Endothelial cell of umbilical vein (primary cell): ENCODE measurements at regions not wholly inside any gene's neighbourhood (a gene's known extent, or its start where the extent isn't known, plus 50 kb on each side); places are given as distances from the start of the nearest gene placed in this dataset.

ENCODE experiments used
- BruUV-seq: library from RNA; stranded (reverse); fragments of 400-500 nt; replicated peaks from 2 replicates; lab custom pipeline; 2021; lab: Mats Ljungman, UMichigan
- CTCF ChIA-PET: fragments of 300-600, 350-600 bp; sonication (Branson Sonifier 250); formaldehyde crosslinking; loops from one replicate; lab custom pipeline; 2021; ENCODE audit warnings: antibody characterized with exemption, inconsistent platforms; lab: Charles Lee
- POLR2A ChIA-PET: fragments of 300-600, 350-600 bp; sonication (Branson Sonifier 250); formaldehyde crosslinking; loops from one replicate; lab custom pipeline; 2021; ENCODE audit warnings: antibody characterized with exemption, inconsistent platforms; lab: Charles Lee
- DNase-seq: peaks from one replicate; pipeline ENCODE4 v3.0.0-alpha.2; 2011; ENCODE audit warnings: low read depth, low spot score
- FAIRE-seq: peaks from 2 replicates; lab custom pipeline; 2011; peaks lifted over from hg19 to GRCh38; lab: Jason Lieb, UNC
- H2AFZ ChIP-seq: 2 replicates; pipeline ENCODE4 v1.6.0; 2012; ENCODE audit warnings: low read depth, low read length, control low read depth, inconsistent platforms
- H3K27ac ChIP-seq: 2 replicates; pipeline ENCODE4 v1.5.1; 2011; ENCODE audit warnings: low read depth, mild to moderate bottlenecking, control low read depth, low read length, moderate library complexity; ENCODE audit not compliant: insufficient read depth
- H3K27me3 ChIP-seq, 2 experiments: 2 replicates each; pipeline versions ENCODE4 v1.6.0 to v1.6.1; 2011; ENCODE audit warnings: low read length in 2 of 2, mixed read lengths in 1 of 2; ENCODE audit not compliant: control insufficient read depth in 2 of 2, insufficient read depth in 2 of 2
- H3K36me3 ChIP-seq, 2 experiments: 2 replicates in 1 of 2; 3 replicates in 1 of 2; pipeline ENCODE4 v1.5.1; 2011; ENCODE audit warnings: low read length in 2 of 2, mild to moderate bottlenecking in 1 of 2, moderate library complexity in 1 of 2; ENCODE audit not compliant: control insufficient read depth in 2 of 2, insufficient read depth in 2 of 2; ENCODE audit errors: extremely low read depth in 1 of 2
- H3K4me1 ChIP-seq: 3 replicates; pipeline ENCODE4 v1.5.1; 2011; ENCODE audit warnings: mild to moderate bottlenecking, low read length; ENCODE audit not compliant: control insufficient read depth, insufficient read depth; ENCODE audit errors: extremely low read depth
- H3K4me2 ChIP-seq: 2 replicates; pipeline ENCODE4 v1.6.1; 2011; ENCODE audit warnings: low read length, control low read depth, mixed read lengths; ENCODE audit not compliant: insufficient read depth
- H3K4me3 ChIP-seq, 3 experiments: fragments of 200-600 bp in 1 of 3; sonication (generic), shearing (Covaris generic) in 1 of 3; replicated peaks in 1 of 3; 2 replicates each; pipeline ENCODE4 v1.5.1; 2011 to 2016; ENCODE audit warnings: control low read depth in 3 of 3, low read length in 3 of 3, mild to moderate bottlenecking in 2 of 3, inconsistent platforms in 1 of 3, low read depth in 1 of 3, moderate library complexity in 1 of 3; ENCODE audit not compliant: insufficient read depth in 1 of 3
- H3K79me2 ChIP-seq: 2 replicates; pipeline ENCODE4 v1.6.0; 2012; ENCODE audit warnings: low read length, inconsistent platforms; ENCODE audit not compliant: control insufficient read depth, insufficient read depth
- H3K9ac ChIP-seq: replicated peaks from 2 replicates; pipeline ENCODE3; 2011; ENCODE audit warnings: low read length, control low read depth; ENCODE audit not compliant: insufficient read depth; ENCODE audit errors: extremely low read depth
- H3K9me1 ChIP-seq: replicated peaks from 3 replicates; pipeline ENCODE4 v1.6.0; 2011; ENCODE audit warnings: mild to moderate bottlenecking, low read length; ENCODE audit not compliant: control insufficient read depth, insufficient read depth; ENCODE audit errors: extremely low read depth
- H3K9me3 ChIP-seq: replicated peaks from 2 replicates; pipeline ENCODE4 v1.5.1; 2012; ENCODE audit warnings: low read length, inconsistent platforms; ENCODE audit not compliant: control insufficient read depth, insufficient read depth
- H4K20me1 ChIP-seq: replicated peaks from 2 replicates; pipeline ENCODE3; 2011; ENCODE audit warnings: mild to moderate bottlenecking, low read length; ENCODE audit not compliant: control insufficient read depth, insufficient read depth; ENCODE audit errors: extremely low read depth
- CTCF ChIP-seq, 2 donors: IDR thresholded peaks; 1 replicate in 1 of 2; 2 replicates in 1 of 2; pipeline ENCODE4 v1.5.1; 2011; ENCODE audit warnings: low read length in 2 of 2, mild to moderate bottlenecking in 2 of 2, moderate library complexity in 2 of 2, control low read depth in 1 of 2, inconsistent platforms in 1 of 2, low read depth in 1 of 2; ENCODE audit not compliant: insufficient read depth in 1 of 2; ENCODE audit errors: extremely low read depth in 1 of 2
- EZH2 ChIP-seq: IDR thresholded peaks from 2 replicates; pipeline ENCODE4 v1.6.1; 2012; ENCODE audit warnings: borderline replicate concordance, low read depth, mild to moderate bottlenecking, moderate library complexity, low read length, inconsistent platforms; ENCODE audit not compliant: severe bottlenecking
- FOS ChIP-seq: IDR thresholded peaks from 2 replicates; pipeline ENCODE4 v1.6.1; 2011; ENCODE audit warnings: mild to moderate bottlenecking, low read length, moderate library complexity, borderline replicate concordance; ENCODE audit not compliant: insufficient read depth
- GATA2 ChIP-seq: IDR thresholded peaks from 2 replicates; pipeline ENCODE4 v1.7.0; 2011; ENCODE audit warnings: low read depth, mild to moderate bottlenecking, moderate library complexity, mixed read lengths, low read length; ENCODE audit not compliant: insufficient read length, insufficient read depth
- JUN ChIP-seq: IDR thresholded peaks from 2 replicates; pipeline ENCODE4 v1.6.1; 2011; ENCODE audit warnings: borderline replicate concordance, low read depth; ENCODE audit not compliant: insufficient read length, insufficient read depth
- MAX ChIP-seq: IDR thresholded peaks from 2 replicates; pipeline ENCODE4 v1.6.1; 2011; ENCODE audit not compliant: insufficient read depth, insufficient read length
- MYC ChIP-seq: IDR thresholded peaks from one replicate; pipeline ENCODE4 v1.6.1; 2011; ENCODE audit warnings: mild to moderate bottlenecking, low read depth, low read length
- POLR2A ChIP-seq: IDR thresholded peaks from 2 replicates; pipeline ENCODE4 v1.6.1; 2012; ENCODE audit warnings: low read depth, mild to moderate bottlenecking, control low read depth, low read length
- POLR2AphosphoS5 ChIP-seq: IDR thresholded peaks from 2 replicates; pipeline ENCODE4 v1.6.1; 2012; ENCODE audit warnings: low read depth, mild to moderate bottlenecking, control low read depth, low read length, moderate library complexity; ENCODE audit not compliant: insufficient read depth
- dilution Hi-C: fragments of 300-500 bp; cut with MboI; formaldehyde crosslinking; loops from one replicate; pipeline ENCODE4 v1.15.0; 2019; ENCODE audit warnings: low sequenced_read_pairs; ENCODE audit not compliant: extremely low pct_ligation_motif_present
- intact Hi-C: fragments of 100-400 bp; cut with micrococcal nuclease; formaldehyde crosslinking; loops from one replicate; pipeline ENCODE4 v1.10.0; 2022

GRCh38 chr1:60274422-60275290 is 201.1 kb upstream of the C1orf87 start:
- no peaks in the 10 kb centered on the region for H3K27me3 ChIP-seq
- H3K4me1 ChIP-seq, result peaks cover 3% of the 10 kb centered on the region
- dilution Hi-C loops, result no loop called here
- no peak overlapping the region for H3K4me2 ChIP-seq
- peak; percentile 30 for DNase-seq
- no peaks in the 10 kb centered on the region for H3K9me1 ChIP-seq
- FAIRE-seq, result no peak
- H3K27ac ChIP-seq, result no peak overlapping the region
- H3K9ac ChIP-seq, result no peak overlapping the region
- H3K79me2 ChIP-seq, result no peaks in the 10 kb centered on the region
- no peaks in the 10 kb centered on the region for H4K20me1 ChIP-seq
- CTCF ChIA-PET, result interaction anchor here (0.6 to 2.0 kb wide), 2 partner anchors 62 to 303 kb away, joined by 3 to 6 read pairs; no protein-coding TSS in a partner anchor
- no peaks in the 10 kb centered on the region for H3K9me3 ChIP-seq
- intact Hi-C loops, result no loop called here
- TF ChIP-seq MAX (no peak), MYC (no peak), GATA2 (no peak), POLR2A (no peak), POLR2AphosphoS5 (no peak), EZH2 (no peak), FOS (no peak), JUN (no peak), CTCF (IDR thresholded peaks at IDR 0.05; ENCODE audit: extremely low read depth in 1 of 2, insufficient read depth in 1 of 2, low read depth in 1 of 2, low read length in 2 of 2) (no peak)
- BruUV-seq, result no TSS peak
- H2AFZ ChIP-seq, result peak overlapping the region; percentile 27
- POLR2A ChIA-PET, result no interaction called here
- H3K36me3 ChIP-seq, result no peaks in the 10 kb centered on the region
- no peak overlapping the region for H3K4me3 ChIP-seq
